OCI-M1 (cell line): ENCODE measurements at regions not wholly inside any gene's neighbourhood (a gene's known extent, or its start where the extent isn't known, plus 50 kb on each side); places are given as distances from the start of the nearest gene placed in this dataset.
"Not testable (repeated sequence)": the region's sequence is repeated elsewhere in the genome, so short reads cannot be mapped to it uniquely, and the experiment has no call there.

Source experiments
- DNase-seq: peaks from one replicate; lab custom pipeline; 2025; lab: John Stamatoyannopoulos, UW

GRCh38 chr4:128688846-128689437 is 120.6 kb upstream of the JADE1 start:
- DNase-seq: peak; percentile 85

- no peak for DNase-seq
These were observed 121.3 kb upstream of the JADE1 start for GRCh38 chr4:128688033-128688721.

- no peak for DNase-seq
These were observed 122.7 kb upstream of the JADE1 start for GRCh38 chr4:128686810-128687209.

GRCh38 chr4:128686032-128686465 is 123.5 kb upstream of the JADE1 start:
- DNase-seq: peak; percentile 84

GRCh38 chr4:128684016-128684415 is 125.5 kb upstream of the JADE1 start:
- no peak for DNase-seq

- DNase-seq: no peak
These were observed 126.4 kb upstream of the JADE1 start for GRCh38 chr4:128682942-128683666.

- no peak for DNase-seq
These were observed 133.4 kb upstream of the JADE1 start for GRCh38 chr4:128676095-128676494.

- no peak for DNase-seq
These were observed 134.4 kb upstream of the JADE1 start for GRCh38 chr4:128675083-128675482.

GRCh38 chr4:128673159-128673558 is 136.3 kb upstream of the JADE1 start:
- DNase-seq: not testable (repeated sequence)

GRCh38 chr4:128672596-128672995 is 136.9 kb upstream of the JADE1 start:
- not testable (repeated sequence) for DNase-seq

- no peak for DNase-seq
These were observed 139.0 kb upstream of the JADE1 start for GRCh38 chr4:128670513-128670912.

GRCh38 chr4:128668566-128668965 is 140.9 kb upstream of the JADE1 start:
- no peak for DNase-seq

GRCh38 chr4:128665514-128665913 is 144.0 kb upstream of the JADE1 start:
- DNase-seq: no peak

- DNase-seq: no peak
These were observed 146.2 kb upstream of the JADE1 start for GRCh38 chr4:128663325-128663724.

GRCh38 chr4:128661479-128661878 is 148.0 kb upstream of the JADE1 start:
- DNase-seq: no peak

- DNase-seq: no peak
These were observed 148.9 kb upstream of the JADE1 start for GRCh38 chr4:128660361-128661215.

- no peak for DNase-seq
These were observed 151.3 kb upstream of the JADE1 start for GRCh38 chr4:128658214-128658631.

GRCh38 chr4:128657638-128658037 is 151.9 kb upstream of the JADE1 start:
- no peak for DNase-seq

GRCh38 chr4:128654465-128654864 is 155.0 kb upstream of the JADE1 start:
- DNase-seq: no peak

GRCh38 chr4:128653527-128654444 is 155.7 kb upstream of the JADE1 start:
- DNase-seq: no peak

GRCh38 chr4:128649575-128650205 is 159.8 kb upstream of the JADE1 start:
- DNase-seq: no peak
